GM08714 (cell line): ENCODE measurements at regions not wholly inside any gene's neighbourhood (a gene's known extent, or its start where the extent isn't known, plus 50 kb on each side); places are given as distances from the start of the nearest gene placed in this dataset.
"Not testable (repeated sequence)": the region's sequence is repeated elsewhere in the genome, so short reads cannot be mapped to it uniquely, and the experiment has no call there.

ENCODE experiments used
- H3K4me3 ChIP-seq: fragments of 200-500 bp; sonication (Bioruptor generic); 2 replicates; pipeline ENCODE4 v1.5.1; 2014; ENCODE audit warnings: mild to moderate bottlenecking, low read length, inconsistent platforms
- ZNF274 ChIP-seq: IDR thresholded peaks from 2 replicates; pipeline ENCODE4 v1.6.1; 2012; ENCODE audit warnings: mild to moderate bottlenecking, low read depth, low read length

- TF ChIP-seq ZNF274, result no peak
- no peak overlapping the region for H3K4me3 ChIP-seq
These were observed 353.3 kb upstream of the ARHGEF26 start for GRCh38 chr3:153767601-153768560.

DNA sequence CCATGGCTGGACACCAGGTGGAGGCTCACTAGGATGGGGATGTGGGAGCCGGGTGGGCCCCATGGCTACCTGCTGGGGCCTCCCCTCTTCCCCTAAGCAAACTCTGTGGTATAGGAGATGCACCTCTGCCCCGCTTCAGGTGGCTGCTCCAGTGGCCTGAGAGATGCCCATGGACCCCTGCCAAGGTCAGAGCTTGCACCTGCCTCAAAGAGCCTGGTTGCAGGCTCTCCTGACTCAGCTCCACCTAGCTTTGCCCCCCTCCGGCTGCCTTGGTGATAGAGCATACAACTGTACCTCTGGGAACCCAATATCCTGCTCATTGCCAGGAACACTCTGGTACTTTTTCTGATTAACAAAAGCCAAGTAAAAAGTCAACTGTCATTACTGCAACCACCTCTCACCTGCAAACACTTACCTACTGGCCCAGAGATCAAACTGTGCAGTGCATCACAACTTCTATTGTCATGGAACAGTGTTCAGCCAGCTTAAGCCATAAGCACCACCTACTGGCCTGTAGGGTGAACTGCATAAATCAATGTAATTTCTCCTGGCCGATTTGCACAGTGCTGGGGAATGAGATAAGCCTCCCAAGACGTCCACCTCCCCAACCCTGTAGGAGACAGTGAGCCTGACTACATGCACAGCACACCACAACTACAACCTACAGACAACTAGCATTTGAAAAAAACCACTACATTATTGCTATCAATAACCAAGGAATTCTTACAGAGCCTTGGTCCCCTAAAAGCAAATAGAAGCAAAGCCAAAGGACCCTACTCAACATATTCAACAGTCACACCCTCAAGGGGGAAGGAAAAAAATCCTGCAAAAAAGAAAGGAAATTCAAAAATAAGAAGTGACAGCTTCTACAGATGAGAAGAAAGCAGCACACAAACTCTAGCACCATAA is 352.4 kb upstream of the ARHGEF26 start:
- TF ChIP-seq ZNF274, result no peak
- H3K4me3 ChIP-seq, result no peak overlapping the region

DNA sequence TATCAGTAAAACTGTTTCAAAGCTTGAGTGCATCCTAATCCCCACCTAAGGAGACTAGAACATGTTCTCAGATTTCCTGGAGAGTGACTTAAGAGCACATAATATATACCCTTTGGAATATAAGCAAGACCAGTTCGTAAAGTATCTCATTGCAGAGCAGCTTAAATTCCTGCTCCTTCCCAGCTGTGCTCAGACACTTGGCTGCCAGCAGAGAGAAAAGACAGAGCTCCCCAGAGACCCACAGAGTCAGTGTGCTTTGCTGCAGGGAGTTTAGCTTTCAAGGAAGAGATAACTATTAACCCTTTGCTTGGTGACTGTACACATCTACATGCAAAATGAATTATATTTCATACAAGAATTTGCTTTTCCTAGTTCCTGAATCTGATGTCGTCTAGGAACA is 338.1 kb upstream of the ARHGEF26 start:
- no peak for TF ChIP-seq ZNF274
- H3K4me3 ChIP-seq, result no peak overlapping the region

DNA sequence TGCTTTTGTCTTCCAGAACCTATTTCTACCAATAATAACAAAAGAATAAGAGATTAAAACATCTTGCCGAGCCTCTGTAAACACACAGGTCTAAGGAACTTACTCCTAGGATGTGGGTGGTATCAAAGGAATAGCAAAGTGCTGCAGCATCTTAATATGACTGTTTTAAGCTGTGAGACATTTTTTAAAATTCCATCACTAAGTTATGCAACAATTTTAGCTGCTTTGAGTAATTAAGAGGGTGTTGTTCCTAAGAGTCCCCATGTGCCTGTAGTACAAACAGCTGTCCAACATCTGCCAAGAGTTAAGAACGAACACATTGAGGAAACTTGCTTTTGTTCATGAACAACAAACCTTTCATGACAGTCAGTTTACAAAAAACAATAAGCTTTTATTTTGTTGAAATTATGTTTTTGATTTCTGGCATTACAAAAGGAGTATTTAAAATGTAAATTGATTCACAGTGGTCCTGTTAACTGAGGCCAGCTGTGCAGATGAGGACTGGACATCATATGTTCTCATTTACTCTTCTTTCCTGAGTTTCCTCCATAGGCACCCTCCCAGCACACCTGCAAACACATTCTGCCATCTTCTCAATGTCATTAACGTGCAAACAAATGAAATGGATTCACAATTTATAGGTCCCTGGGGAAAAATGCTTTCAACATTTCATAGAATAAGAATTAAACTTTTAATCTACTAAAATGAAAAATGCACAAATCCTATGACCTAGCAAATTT is 337.3 kb upstream of the ARHGEF26 start:
- no peak for TF ChIP-seq ZNF274
- H3K4me3 ChIP-seq, result no peak overlapping the region

- H3K4me3 ChIP-seq, result no peak overlapping the region
- TF ChIP-seq ZNF274, result no peak
These were observed 335.3 kb upstream of the ARHGEF26 start for GRCh38 chr3:153785901-153786300.

GRCh38 chr3:153789380-153789779 is 331.8 kb upstream of the ARHGEF26 start:
- no peak overlapping the region for H3K4me3 ChIP-seq
- no peak for TF ChIP-seq ZNF274

- H3K4me3 ChIP-seq, result not testable (repeated sequence)
These were observed 324.1 kb upstream of the ARHGEF26 start for GRCh38 chr3:153797056-153797455.

GRCh38 chr3:153809097-153809496 is 312.1 kb upstream of the ARHGEF26 start:
- TF ChIP-seq ZNF274, result no peak
- H3K4me3 ChIP-seq, result no peak overlapping the region

- TF ChIP-seq ZNF274, result no peak
- no peak overlapping the region for H3K4me3 ChIP-seq
These were observed 302.9 kb upstream of the ARHGEF26 start for GRCh38 chr3:153818338-153818737.

DNA sequence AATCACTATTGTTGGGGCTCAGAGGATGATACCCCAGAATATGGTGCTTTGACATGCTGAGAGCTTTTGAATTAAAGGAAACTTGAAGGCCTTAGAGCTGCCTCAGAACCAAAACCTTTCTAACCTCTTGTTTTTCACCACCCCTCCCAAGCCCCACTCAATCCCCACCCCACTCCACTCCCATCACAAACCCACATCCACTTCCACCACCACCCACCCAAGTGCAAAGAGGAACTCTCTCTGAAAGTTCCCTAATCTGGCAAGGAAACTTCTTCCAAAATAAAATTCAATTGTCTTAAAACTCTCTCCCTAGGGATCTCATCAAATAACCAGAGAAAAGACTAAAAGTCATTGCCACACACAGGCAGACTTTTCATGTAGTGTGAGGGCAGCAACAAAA is 301.2 kb upstream of the ARHGEF26 start:
- no peak overlapping the region for H3K4me3 ChIP-seq
- no peak for TF ChIP-seq ZNF274

GRCh38 chr3:153828346-153828745 is 292.8 kb upstream of the ARHGEF26 start:
- H3K4me3 ChIP-seq, result not testable (repeated sequence)

DNA sequence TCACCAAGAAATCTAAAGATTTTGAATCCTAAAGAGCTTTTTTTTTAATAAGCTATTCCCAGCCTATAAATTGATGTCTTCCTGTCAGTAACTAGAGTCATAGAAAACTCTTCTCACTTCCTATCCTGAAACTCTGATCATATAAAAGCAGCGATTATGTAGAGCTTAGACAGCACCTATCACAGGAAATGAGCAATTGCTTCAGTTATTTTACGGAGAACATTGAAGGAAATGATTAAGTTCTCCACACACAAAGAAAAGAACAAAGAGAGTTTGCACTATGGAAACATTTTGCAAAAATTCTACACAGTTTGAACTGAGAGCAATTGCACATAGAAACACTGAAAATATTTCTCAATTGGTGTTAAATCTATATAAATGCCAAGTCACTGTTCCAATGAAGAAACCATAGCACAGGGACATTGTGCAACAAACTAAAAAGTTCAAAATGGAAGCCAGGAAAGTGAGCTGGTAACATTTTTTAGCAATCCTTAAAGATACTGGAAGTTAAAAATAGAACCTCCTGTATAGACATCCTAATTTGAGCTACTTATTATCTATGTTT is 291.5 kb upstream of the ARHGEF26 start:
- TF ChIP-seq ZNF274, result no peak

GRCh38 chr3:153830552-153830951 is 290.6 kb upstream of the ARHGEF26 start:
- no peak overlapping the region for H3K4me3 ChIP-seq
- TF ChIP-seq ZNF274, result no peak

More for the DNA sequence above, 291.5 kb upstream of the ARHGEF26 start:
- H3K4me3 ChIP-seq, result no peak overlapping the region

DNA sequence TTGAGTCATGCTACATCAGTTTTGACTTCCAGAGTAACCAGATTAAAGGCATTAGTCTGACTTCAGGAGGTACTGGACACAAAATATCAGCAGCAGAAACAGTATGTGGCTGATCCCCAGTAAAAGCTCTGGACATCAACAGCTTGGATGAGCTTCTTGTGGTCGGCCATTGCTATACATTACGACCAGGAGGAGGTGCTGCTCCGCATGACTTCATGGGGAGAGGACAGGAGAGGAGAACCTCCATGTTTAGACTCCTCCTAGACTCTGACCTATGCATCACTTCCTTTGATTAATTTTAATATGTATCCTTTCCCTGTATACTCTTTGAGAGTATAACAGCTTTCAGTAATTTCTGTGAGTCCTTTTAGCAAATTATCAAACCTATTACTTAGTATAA is 285.6 kb upstream of the ARHGEF26 start:
- no peak overlapping the region for H3K4me3 ChIP-seq
- no peak for TF ChIP-seq ZNF274

- TF ChIP-seq ZNF274, result no peak
- H3K4me3 ChIP-seq, result no peak overlapping the region
These were observed 280.7 kb upstream of the ARHGEF26 start for GRCh38 chr3:153840487-153840886.
